ENCODE measurements at regions not wholly inside any gene's neighbourhood (a gene's known extent, or its start where the extent isn't known, plus 50 kb on each side); places are given as distances from the start of the nearest gene placed in this dataset.

- ATAC-seq: no peak
These were observed 1167.8 kb upstream of the MAP3K7 start for GRCh38 chr6:91754691-91755090.

GRCh38 chr6:91751526-91751925 is 1164.7 kb upstream of the MAP3K7 start:
- ATAC-seq: no peak
- DNase-seq (ENCODE audit: low spot score): no peak

More at GRCh38 chr6:91754691-91755090, 1167.8 kb upstream of the MAP3K7 start:
- no peak for DNase-seq (ENCODE audit: low spot score)

- no peak for DNase-seq (ENCODE audit: low spot score)
- ATAC-seq: no peak
These were observed 1157.7 kb upstream of the MAP3K7 start for GRCh38 chr6:91744566-91744965.

- no peak for ATAC-seq
These were observed 1156.9 kb upstream of the MAP3K7 start for GRCh38 chr6:91743756-91744155.

GRCh38 chr6:91731939-91732338 is 1145.1 kb upstream of the MAP3K7 start:
- ATAC-seq: no peak
- no peak for DNase-seq (ENCODE audit: low spot score)

More at GRCh38 chr6:91743756-91744155, 1156.9 kb upstream of the MAP3K7 start:
- DNase-seq (ENCODE audit: low spot score): no peak

- DNase-seq (ENCODE audit: low spot score) (no peak), ATAC-seq (no peak)
These were observed 1143.8 kb upstream of the MAP3K7 start for GRCh38 chr6:91730710-91731109.

- DNase-seq (ENCODE audit: low spot score) (no peak), ATAC-seq (no peak)
These were observed 1133.5 kb upstream of the MAP3K7 start for GRCh38 chr6:91720324-91720723.

- no peak for ATAC-seq
- no peak for DNase-seq (ENCODE audit: low spot score)
These were observed 1132.5 kb upstream of the MAP3K7 start for GRCh38 chr6:91719414-91719813.

- DNase-seq (ENCODE audit: low spot score) (no peak), ATAC-seq (no peak)
These were observed 1131.3 kb upstream of the MAP3K7 start for GRCh38 chr6:91718198-91718597.

GRCh38 chr6:91717094-91717493 is 1130.2 kb upstream of the MAP3K7 start:
- DNase-seq (ENCODE audit: low spot score): no peak
- ATAC-seq: no peak

- ATAC-seq (no peak), DNase-seq (ENCODE audit: low spot score) (no peak)
These were observed 1129.5 kb upstream of the MAP3K7 start for GRCh38 chr6:91716361-91716760.

- DNase-seq (ENCODE audit: low spot score) (no peak), ATAC-seq (no peak)
These were observed 1128.4 kb upstream of the MAP3K7 start for GRCh38 chr6:91715171-91715805.

GRCh38 chr6:91713911-91714310 is 1127.0 kb upstream of the MAP3K7 start:
- no peak for ATAC-seq

GRCh38 chr6:91711518-91711917 is 1124.6 kb upstream of the MAP3K7 start:
- DNase-seq (ENCODE audit: low spot score): no peak
- ATAC-seq: no peak

More at GRCh38 chr6:91713911-91714310, 1127.0 kb upstream of the MAP3K7 start:
- DNase-seq (ENCODE audit: low spot score): no peak

GRCh38 chr6:91710342-91710741 is 1123.5 kb upstream of the MAP3K7 start:
- ATAC-seq (no peak), DNase-seq (ENCODE audit: low spot score) (no peak)

- DNase-seq (ENCODE audit: low spot score) (no peak), ATAC-seq (no peak)
These were observed 1121.7 kb upstream of the MAP3K7 start for GRCh38 chr6:91708534-91708933.

- DNase-seq (ENCODE audit: low spot score) (no peak), ATAC-seq (no peak)
These were observed 1118.8 kb upstream of the MAP3K7 start for GRCh38 chr6:91705646-91706045.

- ATAC-seq (no peak), DNase-seq (ENCODE audit: low spot score) (no peak)
These were observed 1117.7 kb upstream of the MAP3K7 start for GRCh38 chr6:91704531-91704930.

GRCh38 chr6:91697010-91697695 is 1110.3 kb upstream of the MAP3K7 start:
- ATAC-seq (no peak), DNase-seq (ENCODE audit: low spot score) (no peak)

- DNase-seq (ENCODE audit: low spot score): no peak
- no peak for ATAC-seq
These were observed 1108.3 kb upstream of the MAP3K7 start for GRCh38 chr6:91695221-91695620.

- no peak for ATAC-seq
- DNase-seq (ENCODE audit: low spot score): no peak
These were observed 1107.3 kb upstream of the MAP3K7 start for GRCh38 chr6:91694016-91694654.

- ATAC-seq (no peak), DNase-seq (ENCODE audit: low spot score) (no peak)
These were observed 1104.6 kb upstream of the MAP3K7 start for GRCh38 chr6:91691449-91691848.
